ENCODE measurements at regions not wholly inside any gene's neighbourhood (a gene's known extent, or its start where the extent isn't known, plus 50 kb on each side); places are given as distances from the start of the nearest gene placed in this dataset.
"Not testable (repeated sequence)": the region's sequence is repeated elsewhere in the genome, so short reads cannot be mapped to it uniquely, and the experiment has no call there.

GRCh38 chr4:112823606-112824005, 186.7 kb downstream of the LARP7 start:
- no peak for DNase-seq
- no peak overlapping the region for H3K4me3 ChIP-seq (ENCODE audit: low read depth, low read length)
- no peak for TF ChIP-seq CTCF (IDR thresholded peaks at IDR 0.05; ENCODE audit: low read depth, low read length)
- H3K4me1 ChIP-seq: peaks cover 6% of the 10 kb centered on the region
- peaks cover 25% of the 10 kb centered on the region for H3K36me3 ChIP-seq
- no peaks in the 10 kb centered on the region for H3K27me3 ChIP-seq
- H3K9me3 ChIP-seq: no peaks in the 10 kb centered on the region

- Histone ChIP-seq H3K4me1 (no peaks in the 10 kb centered on the region), H3K36me3 (peaks cover 25% of the 10 kb centered on the region), H3K4me3 (ENCODE audit: low read depth, low read length) (no peak overlapping the region), H3K9me3 (no peaks in the 10 kb centered on the region), H3K27me3 (no peaks in the 10 kb centered on the region)
- DNase-seq: no peak
- TF ChIP-seq CTCF (IDR thresholded peaks at IDR 0.05; ENCODE audit: low read depth, low read length): no peak
These were observed 193.9 kb downstream of the LARP7 start for GRCh38 chr4:112830753-112831386.

GRCh38 chr4:112832493-112832892, 195.6 kb downstream of the LARP7 start:
- Histone ChIP-seq H3K27me3 (no peaks in the 10 kb centered on the region), H3K36me3 (peaks cover 11% of the 10 kb centered on the region), H3K9me3 (no peaks in the 10 kb centered on the region; the same call in 1 of the 2 replicates), H3K4me1 (no peaks in the 10 kb centered on the region), H3K4me3 (ENCODE audit: low read depth, low read length) (no peak overlapping the region)
- no peak for DNase-seq
- TF ChIP-seq CTCF (IDR thresholded peaks at IDR 0.05; ENCODE audit: low read depth, low read length): no peak

- Histone ChIP-seq H3K27me3 (no peaks in the 10 kb centered on the region), H3K9me3 (no peaks in the 10 kb centered on the region; the same call in 1 of the 2 replicates), H3K36me3 (no peaks in the 10 kb centered on the region), H3K4me1 (no peaks in the 10 kb centered on the region), H3K4me3 (ENCODE audit: low read depth, low read length) (no peak overlapping the region)
- DNase-seq: no peak
- no peak for TF ChIP-seq CTCF (IDR thresholded peaks at IDR 0.05; ENCODE audit: low read depth, low read length)
These were observed 200.0 kb downstream of the LARP7 start for GRCh38 chr4:112836895-112837294.

GRCh38 chr4:112838015-112838414, 201.1 kb downstream of the LARP7 start:
- H3K36me3 ChIP-seq; DNase-seq; H3K4me3 ChIP-seq (ENCODE audit: low read depth, low read length); H3K4me1 ChIP-seq; H3K9me3 ChIP-seq; H3K27me3 ChIP-seq: not testable (repeated sequence)

- Histone ChIP-seq H3K9me3 (no peaks in the 10 kb centered on the region; the same call in 1 of the 2 replicates), H3K4me1 (no peaks in the 10 kb centered on the region), H3K27me3 (no peaks in the 10 kb centered on the region), H3K36me3 (no peaks in the 10 kb centered on the region), H3K4me3 (ENCODE audit: low read depth, low read length) (no peak overlapping the region)
- TF ChIP-seq CTCF (IDR thresholded peaks at IDR 0.05; ENCODE audit: low read depth, low read length): no peak
- DNase-seq: no peak
These were observed 203.1 kb downstream of the LARP7 start for GRCh38 chr4:112840061-112840460.

All from BE2C (cell line).